GM21515 (cell line): ENCODE measurements at regions not wholly inside any gene's neighbourhood (a gene's known extent, or its start where the extent isn't known, plus 50 kb on each side); places are given as distances from the start of the nearest gene placed in this dataset.
"Not testable (repeated sequence)": the region's sequence is repeated elsewhere in the genome, so short reads cannot be mapped to it uniquely, and the experiment has no call there.

Experiments
- ATAC-seq: cut with Tn5 transposase; IDR thresholded peaks from one replicate; pipeline ENCODE4 v1.9.1; 2021; ENCODE audit not compliant: unreplicated experiment

- no peak for ATAC-seq
These were observed 52.3 kb upstream of the ARMC3 start for GRCh38 chr10:22875581-22875980.

- no peak for ATAC-seq
These were observed 53.5 kb upstream of the ARMC3 start for GRCh38 chr10:22874189-22874854.

GRCh38 chr10:22856444-22857074 lies 71.3 kb upstream of the ARMC3 start:
- no peak for ATAC-seq

- ATAC-seq = no peak
These were observed 72.9 kb upstream of the ARMC3 start for GRCh38 chr10:22854935-22855421.

- no peak for ATAC-seq
These were observed 73.9 kb upstream of the ARMC3 start for GRCh38 chr10:22853906-22854447.

GRCh38 chr10:22852712-22853353 lies 75.0 kb upstream of the ARMC3 start:
- no peak for ATAC-seq

GRCh38 chr10:22851865-22852239 lies 76.0 kb upstream of the ARMC3 start:
- no peak for ATAC-seq

- no peak for ATAC-seq
These were observed 77.3 kb upstream of the ARMC3 start for GRCh38 chr10:22850541-22850940.

GRCh38 chr10:22849077-22849805 lies 78.6 kb upstream of the ARMC3 start:
- no peak for ATAC-seq

- no peak for ATAC-seq
These were observed 79.3 kb upstream of the ARMC3 start for GRCh38 chr10:22848509-22848908.

GRCh38 chr10:22846294-22846693 lies 81.6 kb upstream of the ARMC3 start:
- ATAC-seq = no peak

- ATAC-seq = no peak
These were observed 88.2 kb upstream of the ARMC3 start for GRCh38 chr10:22839639-22840038.

- ATAC-seq = no peak
These were observed 90.1 kb upstream of the ARMC3 start for GRCh38 chr10:22837771-22838170.

- ATAC-seq = no peak
These were observed 90.5 kb upstream of the ARMC3 start for GRCh38 chr10:22837351-22837750.

- no peak for ATAC-seq
These were observed 93.4 kb upstream of the ARMC3 start for GRCh38 chr10:22834471-22834870.

GRCh38 chr10:22833781-22834180 lies 94.1 kb upstream of the ARMC3 start:
- no peak for ATAC-seq

GRCh38 chr10:22833353-22833752 lies 94.5 kb upstream of the ARMC3 start:
- ATAC-seq = no peak

GRCh38 chr10:22832851-22833250 lies 95.0 kb upstream of the ARMC3 start:
- no peak for ATAC-seq

GRCh38 chr10:22832066-22832602 lies 95.7 kb upstream of the ARMC3 start:
- ATAC-seq = no peak

- no peak for ATAC-seq
These were observed 96.3 kb upstream of the ARMC3 start for GRCh38 chr10:22831586-22831985.

- not testable (repeated sequence) for ATAC-seq
These were observed 99.1 kb upstream of the ARMC3 start for GRCh38 chr10:22828712-22829111.
